Neural progenitor cell (in vitro differentiated cells): ENCODE measurements at regions not wholly inside any gene's neighbourhood (a gene's known extent, or its start where the extent isn't known, plus 50 kb on each side); places are given as distances from the start of the nearest gene placed in this dataset.

ENCODE experiments used
- DNase-seq: peaks from one replicate; pipeline ENCODE4 v3.0.0-alpha.2; 2016; ENCODE audit warnings: low spot score
- H2AFZ ChIP-seq: fragments of 200-600 bp; sonication (generic); replicated peaks from 2 replicates; pipeline ENCODE4 v1.6.1; 2016; ENCODE audit warnings: antibody characterized with exemption
- H3F3A ChIP-seq: fragments of 200-600 bp; sonication (generic); 2 replicates; pipeline ENCODE4 v1.6.1; 2016; ENCODE audit warnings: antibody characterized with exemption, low read depth
- H3K27ac ChIP-seq: fragments of 200-600 bp; sonication (generic); 2 replicates; pipeline ENCODE4 v1.5.1; 2016; ENCODE audit warnings: mild to moderate bottlenecking
- H3K27me3 ChIP-seq: fragments of 200-600 bp; sonication (generic); 2 replicates; pipeline ENCODE4 v1.6.1; 2016; ENCODE audit warnings: mild to moderate bottlenecking, moderate library complexity
- H3K36me3 ChIP-seq: fragments of 200-600 bp; sonication (generic); 2 replicates; pipeline ENCODE4 v1.5.1; 2016
- H3K4me1 ChIP-seq: fragments of 200-600 bp; sonication (generic); 2 replicates; pipeline ENCODE4 v1.6.1; 2016; ENCODE audit warnings: mixed run types
- H3K4me2 ChIP-seq: fragments of 200-600 bp; sonication (generic); 2 replicates; pipeline ENCODE4 v1.6.1; 2016
- H3K4me3 ChIP-seq: fragments of 200-600 bp; sonication (generic); 2 replicates; pipeline ENCODE4 v1.5.1; 2016
- H3K79me2 ChIP-seq: fragments of 200-600 bp; sonication (generic); 2 replicates; pipeline ENCODE4 v1.6.1; 2016; ENCODE audit warnings: low read depth
- H3K9ac ChIP-seq: fragments of 200-600 bp; sonication (generic); 2 replicates; pipeline ENCODE4 v1.6.1; 2016
- H3K9me3 ChIP-seq: fragments of 200-600 bp; sonication (generic); 2 replicates; pipeline ENCODE4 v1.5.1; 2016; ENCODE audit warnings: low read depth
- H4K20me1 ChIP-seq: fragments of 200-600 bp; sonication (generic); 2 replicates; pipeline ENCODE4 v1.6.1; 2016; ENCODE audit warnings: low read depth
- H3K27ac Mint-ChIP-seq: 3 replicates; pipeline ENCODE4 v1.8.0; 2021; ENCODE audit warnings: mixed read lengths
- H3K27me3 Mint-ChIP-seq: 2 replicates; pipeline ENCODE4 v1.8.0; 2022; ENCODE audit warnings: low read depth, mild to moderate bottlenecking, inconsistent platforms, moderate library complexity, mixed read lengths; ENCODE audit not compliant: insufficient read depth
- H3K36me3 Mint-ChIP-seq: 3 replicates; pipeline ENCODE4 v1.8.0; 2021; ENCODE audit warnings: mixed read lengths
- H3K4me1 Mint-ChIP-seq: 3 replicates; pipeline ENCODE4 v1.8.0; 2021; ENCODE audit warnings: mixed read lengths
- H3K4me3 Mint-ChIP-seq: 3 replicates; pipeline ENCODE4 v1.8.0; 2021; ENCODE audit warnings: mild to moderate bottlenecking, moderate library complexity, mixed read lengths
- H3K9me3 Mint-ChIP-seq: 3 replicates; pipeline ENCODE4 v1.8.0; 2020; ENCODE audit warnings: mixed read lengths
- EZH2 ChIP-seq: fragments of 200-600 bp; sonication (generic); IDR thresholded peaks from 2 replicates; pipeline ENCODE4 v1.6.1; 2017; ENCODE audit warnings: antibody characterized with exemption, mild to moderate bottlenecking, moderate library complexity
- EZH2phosphoT487 ChIP-seq: fragments of 200-600 bp; sonication (generic); IDR thresholded peaks from 2 replicates; pipeline ENCODE4 v1.6.1; 2017; ENCODE audit warnings: antibody characterized with exemption
- TF ChIP-seq, protein P1 (sequence below): fragments of 200-600 bp; sonication (generic); IDR thresholded peaks from 2 replicates; pipeline ENCODE4 v1.5.1; 2017; ENCODE audit warnings: antibody characterized with exemption, mild to moderate bottlenecking

- Histone ChIP-seq H3K27ac (no peak overlapping the region), H4K20me1 (no peaks in the 10 kb centered on the region), H3K27me3 (no peaks in the 10 kb centered on the region), H2AFZ (no peak overlapping the region), H3K4me1 (no peaks in the 10 kb centered on the region), H3K79me2 (no peaks in the 10 kb centered on the region), H3K4me2 (no peak overlapping the region), H3K4me3 (no peak overlapping the region), H3K9ac (no peak overlapping the region), H3F3A (no peaks in the 10 kb centered on the region), H3K9me3 (no peaks in the 10 kb centered on the region), H3K36me3 (no peaks in the 10 kb centered on the region)
- TF ChIP-seq, protein P1, sequence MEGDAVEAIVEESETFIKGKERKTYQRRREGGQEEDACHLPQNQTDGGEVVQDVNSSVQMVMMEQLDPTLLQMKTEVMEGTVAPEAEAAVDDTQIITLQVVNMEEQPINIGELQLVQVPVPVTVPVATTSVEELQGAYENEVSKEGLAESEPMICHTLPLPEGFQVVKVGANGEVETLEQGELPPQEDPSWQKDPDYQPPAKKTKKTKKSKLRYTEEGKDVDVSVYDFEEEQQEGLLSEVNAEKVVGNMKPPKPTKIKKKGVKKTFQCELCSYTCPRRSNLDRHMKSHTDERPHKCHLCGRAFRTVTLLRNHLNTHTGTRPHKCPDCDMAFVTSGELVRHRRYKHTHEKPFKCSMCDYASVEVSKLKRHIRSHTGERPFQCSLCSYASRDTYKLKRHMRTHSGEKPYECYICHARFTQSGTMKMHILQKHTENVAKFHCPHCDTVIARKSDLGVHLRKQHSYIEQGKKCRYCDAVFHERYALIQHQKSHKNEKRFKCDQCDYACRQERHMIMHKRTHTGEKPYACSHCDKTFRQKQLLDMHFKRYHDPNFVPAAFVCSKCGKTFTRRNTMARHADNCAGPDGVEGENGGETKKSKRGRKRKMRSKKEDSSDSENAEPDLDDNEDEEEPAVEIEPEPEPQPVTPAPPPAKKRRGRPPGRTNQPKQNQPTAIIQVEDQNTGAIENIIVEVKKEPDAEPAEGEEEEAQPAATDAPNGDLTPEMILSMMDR, result no peak
- TF ChIP-seq EZH2phosphoT487 (no peak), EZH2 (no peak)
- H3K36me3 Mint-ChIP-seq, result no peaks in the 10 kb centered on the region
- H3K27ac Mint-ChIP-seq, result no peak overlapping the region
- no peak for DNase-seq
- H3K9me3 Mint-ChIP-seq, result no peaks in the 10 kb centered on the region
- peaks cover 2% of the 10 kb centered on the region for H3K4me1 Mint-ChIP-seq
- no peak overlapping the region for H3K4me3 Mint-ChIP-seq
- peaks cover 2% of the 10 kb centered on the region for H3K27me3 Mint-ChIP-seq
Measured at GRCh38 chr9:120104771-120105170, 475.2 kb downstream of the CDK5RAP2 start.

DNA sequence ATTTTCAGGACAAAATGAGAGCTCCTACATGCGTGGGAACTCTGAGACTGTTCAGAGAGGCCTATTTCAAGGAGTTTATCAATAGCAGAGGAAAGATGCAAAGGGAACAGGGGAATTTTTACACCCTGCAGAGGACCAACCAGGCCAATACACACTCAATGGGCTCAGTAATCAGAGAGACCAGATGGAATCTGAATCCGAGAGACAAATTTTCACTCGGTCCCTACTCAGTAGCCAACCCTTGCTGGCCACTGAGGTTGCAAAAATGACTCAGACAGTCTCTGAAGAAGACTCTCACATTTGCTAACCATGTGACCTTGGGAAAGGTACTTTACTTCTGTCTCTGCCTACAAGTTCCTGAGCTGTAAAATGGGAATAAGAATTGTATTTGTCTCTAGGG, 479.4 kb downstream of the CDK5RAP2 start:
- Mint-ChIP-seq H3K27ac (no peak overlapping the region), H3K27me3 (peaks cover 2% of the 10 kb centered on the region), H3K36me3 (no peaks in the 10 kb centered on the region), H3K9me3 (no peaks in the 10 kb centered on the region), H3K4me3 (no peak overlapping the region), H3K4me1 (peaks cover 8% of the 10 kb centered on the region)
- no peak overlapping the region for H3K9ac ChIP-seq
- H3K4me1 ChIP-seq, result peaks cover 11% of the 10 kb centered on the region
- no peaks in the 10 kb centered on the region for H3F3A ChIP-seq
- no peaks in the 10 kb centered on the region for H3K27me3 ChIP-seq
- no peak overlapping the region for H3K4me3 ChIP-seq
- no peak for DNase-seq
- H3K27ac ChIP-seq, result no peak overlapping the region
- TF ChIP-seq EZH2phosphoT487 (no peak), EZH2 (no peak)
- TF ChIP-seq, protein P1, result no peak
- no peak overlapping the region for H3K4me2 ChIP-seq
- no peaks in the 10 kb centered on the region for H3K79me2 ChIP-seq
- H3K9me3 ChIP-seq, result no peaks in the 10 kb centered on the region
- no peak overlapping the region for H2AFZ ChIP-seq
- H3K36me3 ChIP-seq, result no peaks in the 10 kb centered on the region
- H4K20me1 ChIP-seq, result no peaks in the 10 kb centered on the region

DNA sequence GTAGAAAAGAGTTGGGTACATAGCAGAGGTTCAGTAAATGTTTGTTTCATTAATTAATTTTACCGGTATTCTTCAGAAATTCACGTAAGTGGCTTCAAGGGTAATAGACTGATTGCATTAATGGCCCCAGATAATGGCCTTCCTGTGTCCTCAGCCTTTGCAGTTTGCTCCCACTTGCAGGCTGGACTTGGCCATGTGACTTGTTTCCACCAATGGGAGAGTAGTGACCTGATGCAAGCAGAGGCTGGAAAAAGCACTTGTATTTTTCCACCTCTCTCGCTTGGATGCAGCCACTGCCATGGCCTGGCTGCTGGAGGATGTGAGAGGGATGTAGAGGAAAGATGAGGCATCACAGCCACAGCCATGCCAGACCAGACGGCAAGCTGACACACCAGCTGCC, 480.9 kb downstream of the CDK5RAP2 start:
- peaks cover 8% of the 10 kb centered on the region for H3K4me1 Mint-ChIP-seq
- Histone ChIP-seq H3K79me2 (no peaks in the 10 kb centered on the region), H3K27me3 (no peaks in the 10 kb centered on the region), H3K36me3 (no peaks in the 10 kb centered on the region), H3K4me3 (no peak overlapping the region), H3F3A (no peaks in the 10 kb centered on the region), H4K20me1 (no peaks in the 10 kb centered on the region), H3K4me1 (peaks cover 11% of the 10 kb centered on the region), H3K9me3 (no peaks in the 10 kb centered on the region), H3K4me2 (peak overlapping the region; percentile 15), H3K9ac (no peak overlapping the region), H2AFZ (no peak overlapping the region), H3K27ac (no peak overlapping the region)
- no peaks in the 10 kb centered on the region for H3K36me3 Mint-ChIP-seq
- TF ChIP-seq, protein P1, result no peak
- no peak for TF ChIP-seq EZH2phosphoT487
- TF ChIP-seq EZH2, result no peak
- no peak overlapping the region for H3K27ac Mint-ChIP-seq
- H3K27me3 Mint-ChIP-seq, result peaks cover 2% of the 10 kb centered on the region
- DNase-seq, result no peak
- H3K4me3 Mint-ChIP-seq, result no peak overlapping the region
- no peaks in the 10 kb centered on the region for H3K9me3 Mint-ChIP-seq
